Pancreas (tissue), 10 donors: ENCODE measurements at regions not wholly inside any gene's neighbourhood (a gene's known extent, or its start where the extent isn't known, plus 50 kb on each side); places are given as distances from the start of the nearest gene placed in this dataset.

Source experiments
- ATAC-seq, 4 donors: fragments of 200-7000 bp; cut with Tn5 transposase; one replicate each; pipeline versions ENCODE4 v1.8.0 to v1.9.1; 2020; ENCODE audit warnings: mild to moderate bottlenecking in 4 of 4, moderate library complexity in 4 of 4
- DNase-seq, 6 donors: peaks; one replicate each; pipeline ENCODE4 v3.0.0-alpha.2; 2020
- FAIRE-seq: peaks from 2 replicates; lab custom pipeline; 2012; peaks lifted over from hg19 to GRCh38; lab: Jason Lieb, UNC
- H3K27ac ChIP-seq, 4 donors: fragments of 200-600 bp; sonication (generic); 1 replicate in 3 of 4; 2 replicates in 1 of 4; pipeline versions ENCODE4 v1.5.0 to v1.8.0; 2020
- H3K27me3 ChIP-seq, 4 donors: fragments of 200-600 bp; one replicate each; pipeline ENCODE4 v1.8.0; 2021
- H3K36me3 ChIP-seq, 3 donors: fragments of 200-600 bp; sonication (generic) in 1 of 3; one replicate each; pipeline versions ENCODE4 v1.5.0 to v1.8.0; 2020 to 2021
- H3K4me1 ChIP-seq, 3 donors: fragments of 200-600 bp; one replicate each; pipeline ENCODE4 v1.8.0; 2021
- H3K4me3 ChIP-seq, 4 donors: fragments of 200-600 bp; sonication (generic) in 2 of 4; one replicate each; pipeline versions ENCODE4 v1.5.0 to v1.8.0; 2020 to 2021
- H3K9me3 ChIP-seq, 4 donors: fragments of 200-600 bp; one replicate each; pipeline ENCODE4 v1.8.0; 2021
- WGBS, 2 donors: extraction: QIAGEN DNeasy Blood & Tissue Kit; methylation state at CpG; one replicate each; pipeline ENCODE4 v1.1.7; 2013; 5-methylcytosine and 5-hydroxymethylcytosine counted together
- intact Hi-C, 3 donors: fragments of 100-400 bp; cut with DNase I; formaldehyde crosslinking; loops; one replicate each; pipeline versions ENCODE4 v1.11.1 to v1.14.2; 2022
- TF ChIP-seq, protein P1 (sequence below), 4 donors: fragments of 200-600 bp; sonication (generic) in 3 of 4; IDR thresholded peaks; one replicate each; pipeline versions ENCODE4 v1.5.0 to v1.8.0; 2021; ENCODE audit warnings: antibody characterized with exemption in 4 of 4
- donor health status: healthy with polysubstance abuse.
- donor health status: DM: no; HTN: no; CAD: no; lungs with moderate emphysema.
- donor health status: DM: no; HTN: no; CAD: no.
- donor health status: control.
- donor health status: control.
- donor health status: Bipolar disorder and iron deficiency.
- donor health status: DM: yes; HTN: yes; CAD: no.
- donor health status: DM: no; HTN: no; CAD: no.
- donor health status: DM: no; HTN: no; CAD: no.
- donor health status: DM: yes; HTN: yes; CAD: no.

DNA sequence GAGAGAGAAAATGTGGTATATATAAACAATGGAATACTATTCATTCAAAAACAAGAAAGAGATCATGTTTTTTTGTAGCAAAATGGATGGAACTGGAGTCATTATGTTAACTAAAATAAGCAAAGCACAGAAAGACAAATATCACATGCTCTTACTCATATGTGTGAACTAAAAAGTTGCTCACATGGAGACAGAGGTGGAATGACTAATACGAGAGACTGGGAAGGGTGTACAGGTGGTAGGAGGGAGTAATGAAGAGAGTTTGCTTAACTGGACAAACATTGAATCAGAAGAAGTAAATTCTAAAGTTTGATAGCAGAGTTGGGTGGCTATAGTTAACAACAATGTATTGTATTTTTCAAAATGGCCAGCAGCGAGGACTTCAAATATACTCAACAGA lies 1080.7 kb upstream of the CHAC2 start:
- Histone ChIP-seq H3K36me3 (no peaks in the 10 kb centered on the region), H3K27me3 (no peaks in the 10 kb centered on the region), H3K4me1 (no peaks in the 10 kb centered on the region), H3K4me3 (no peak overlapping the region), H3K27ac (no peak overlapping the region), H3K9me3 (no peaks in the 10 kb centered on the region)
- ATAC-seq (peak in 3 of 4 donors; percentile 14 to 39 (median 23)), DNase-seq (no peak), FAIRE-seq (no peak)
- intact Hi-C loops = no loop called here
- TF ChIP-seq, protein P1, sequence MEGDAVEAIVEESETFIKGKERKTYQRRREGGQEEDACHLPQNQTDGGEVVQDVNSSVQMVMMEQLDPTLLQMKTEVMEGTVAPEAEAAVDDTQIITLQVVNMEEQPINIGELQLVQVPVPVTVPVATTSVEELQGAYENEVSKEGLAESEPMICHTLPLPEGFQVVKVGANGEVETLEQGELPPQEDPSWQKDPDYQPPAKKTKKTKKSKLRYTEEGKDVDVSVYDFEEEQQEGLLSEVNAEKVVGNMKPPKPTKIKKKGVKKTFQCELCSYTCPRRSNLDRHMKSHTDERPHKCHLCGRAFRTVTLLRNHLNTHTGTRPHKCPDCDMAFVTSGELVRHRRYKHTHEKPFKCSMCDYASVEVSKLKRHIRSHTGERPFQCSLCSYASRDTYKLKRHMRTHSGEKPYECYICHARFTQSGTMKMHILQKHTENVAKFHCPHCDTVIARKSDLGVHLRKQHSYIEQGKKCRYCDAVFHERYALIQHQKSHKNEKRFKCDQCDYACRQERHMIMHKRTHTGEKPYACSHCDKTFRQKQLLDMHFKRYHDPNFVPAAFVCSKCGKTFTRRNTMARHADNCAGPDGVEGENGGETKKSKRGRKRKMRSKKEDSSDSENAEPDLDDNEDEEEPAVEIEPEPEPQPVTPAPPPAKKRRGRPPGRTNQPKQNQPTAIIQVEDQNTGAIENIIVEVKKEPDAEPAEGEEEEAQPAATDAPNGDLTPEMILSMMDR (IDR thresholded peaks at IDR 0.05) = no peak
- WGBS, 2 donors = 27 to 59% methylated on average over 2 of the region's 2 CpGs

DNA sequence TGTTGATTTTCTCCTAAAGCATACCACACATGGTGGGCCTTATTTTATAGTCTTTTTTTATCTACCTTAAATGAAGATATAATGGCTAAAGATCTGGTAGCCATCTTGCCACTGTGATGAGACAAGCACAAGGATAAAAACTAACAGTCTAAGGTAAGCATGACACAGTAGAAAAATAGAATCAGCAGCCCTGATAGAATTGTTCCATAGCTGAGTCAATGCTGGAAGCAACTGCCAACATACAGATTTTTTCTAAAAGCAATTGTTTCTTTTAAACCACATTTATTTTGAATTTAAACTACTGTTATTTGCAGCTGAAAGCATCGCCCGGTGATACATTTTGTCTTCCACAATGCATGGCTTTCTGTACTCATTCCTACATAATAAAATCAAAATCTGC lies 1091.5 kb upstream of the CHAC2 start:
- no peak for DNase-seq
- intact Hi-C loops = no loop called here
- no peak for FAIRE-seq

GRCh38 chr2:52668724-52669123 lies 1098.9 kb upstream of the CHAC2 start:
- 93 to 96% methylated on average over 1 of the region's 1 CpG for WGBS, 2 donors
- intact Hi-C loops = no loop called here
- Histone ChIP-seq H3K36me3 (no peaks in the 10 kb centered on the region), H3K27me3 (no peaks in the 10 kb centered on the region), H3K9me3 (no peaks in the 10 kb centered on the region), H3K27ac (no peak overlapping the region), H3K4me3 (no peak overlapping the region), H3K4me1 (no peaks in the 10 kb centered on the region)
- ATAC-seq (no peak), DNase-seq (no peak), FAIRE-seq (no peak)
- TF ChIP-seq, protein P1 (IDR thresholded peaks at IDR 0.05) = no peak

More for the DNA sequence above, 1091.5 kb upstream of the CHAC2 start:
- TF ChIP-seq, protein P1 (IDR thresholded peaks at IDR 0.05) = no peak
- H3K9me3 ChIP-seq = no peaks in the 10 kb centered on the region
- ATAC-seq = no peak
- WGBS, 2 donors = 92 to 94% methylated on average over 2 of the region's 2 CpGs
- no peaks in the 10 kb centered on the region for H3K4me1 ChIP-seq
- no peak overlapping the region for H3K27ac ChIP-seq
- H3K27me3 ChIP-seq = no peaks in the 10 kb centered on the region
- H3K36me3 ChIP-seq = no peaks in the 10 kb centered on the region
- no peak overlapping the region for H3K4me3 ChIP-seq

DNA sequence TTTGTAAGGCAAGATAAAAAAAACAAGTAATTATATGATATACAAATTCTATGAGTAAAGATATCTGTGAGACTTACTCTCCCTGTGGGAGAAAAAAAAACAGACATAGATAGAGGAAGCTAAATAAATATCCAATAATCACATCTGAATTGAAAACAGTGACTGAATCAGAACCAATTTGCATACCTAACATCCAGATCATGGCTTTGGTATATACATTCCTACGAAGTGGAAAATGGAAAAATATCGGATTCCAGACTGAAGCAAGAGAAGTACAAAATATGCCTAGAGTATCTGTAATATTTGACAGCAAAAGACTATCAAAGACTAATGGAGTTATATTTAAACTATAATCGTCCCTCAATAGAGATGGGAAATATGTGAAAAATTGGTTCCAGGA lies 1108.1 kb upstream of the CHAC2 start:
- FAIRE-seq (no peak), ATAC-seq (no peak), DNase-seq (no peak)
- Histone ChIP-seq H3K27me3 (no peaks in the 10 kb centered on the region), H3K27ac (no peak overlapping the region), H3K9me3 (no peaks in the 10 kb centered on the region), H3K4me1 (no peaks in the 10 kb centered on the region), H3K36me3 (no peaks in the 10 kb centered on the region), H3K4me3 (no peak overlapping the region)
- intact Hi-C loops = no loop called here
- 79 to 86% methylated on average over 3 of the region's 3 CpGs for WGBS, 2 donors
- TF ChIP-seq, protein P1 (IDR thresholded peaks at IDR 0.05) = no peak

- DNase-seq (no peak), ATAC-seq (no peak), FAIRE-seq (no peak)
- TF ChIP-seq, protein P1 (IDR thresholded peaks at IDR 0.05) = no peak
- Histone ChIP-seq H3K27ac (no peak overlapping the region), H3K27me3 (no peaks in the 10 kb centered on the region), H3K4me3 (no peak overlapping the region), H3K4me1 (no peaks in the 10 kb centered on the region), H3K36me3 (no peaks in the 10 kb centered on the region), H3K9me3 (no peaks in the 10 kb centered on the region)
- intact Hi-C loops = no loop called here
- 17 to 35% methylated on average over 1 of the region's 1 CpG for WGBS, 2 donors
Measured at GRCh38 chr2:52658598-52658997, 1109.0 kb upstream of the CHAC2 start.
